Activated naive CD4-positive, alpha-beta T cell treated with anti-CD3 and anti-CD28 coated beads for 36 hours (primary cell): ENCODE measurements at regions not wholly inside any gene's neighbourhood (a gene's known extent, or its start where the extent isn't known, plus 50 kb on each side); places are given as distances from the start of the nearest gene placed in this dataset.
"Not testable (repeated sequence)": the region's sequence is repeated elsewhere in the genome, so short reads cannot be mapped to it uniquely, and the experiment has no call there.

ENCODE experiments used
- CTCF ChIA-PET: fragments of 350-600 bp; sonication (Branson Sonifier 250); formaldehyde crosslinking; loops from one replicate; lab custom pipeline; 2021; ENCODE audit warnings: antibody characterized with exemption; lab: Charles Lee
- DNase-seq: peaks from one replicate; pipeline ENCODE4 v3.0.0-alpha.2; 2020
- H3K27ac Mint-ChIP-seq: one replicate; pipeline ENCODE4 v1.8.0; 2021; ENCODE audit warnings: mild to moderate bottlenecking, mixed read lengths
- H3K27me3 Mint-ChIP-seq: one replicate; pipeline ENCODE4 v1.8.0; 2021; ENCODE audit warnings: low read depth, mixed read lengths
- H3K36me3 Mint-ChIP-seq: one replicate; pipeline ENCODE4 v1.8.0; 2021; ENCODE audit warnings: low read depth, mixed read lengths
- H3K4me1 Mint-ChIP-seq: one replicate; pipeline ENCODE4 v1.8.0; 2021; ENCODE audit warnings: low read depth, mixed read lengths
- H3K4me3 Mint-ChIP-seq: one replicate; pipeline ENCODE4 v1.8.0; 2021; ENCODE audit warnings: mild to moderate bottlenecking, moderate library complexity, mixed read lengths
- H3K9me3 Mint-ChIP-seq: one replicate; pipeline ENCODE4 v1.8.0; 2021; ENCODE audit warnings: mixed read lengths
- intact Hi-C: fragments of 100-400 bp; cut with micrococcal nuclease; formaldehyde crosslinking; loops from one replicate; pipeline ENCODE4 v1.15.1; 2023

- Mint-ChIP-seq H3K4me1 (no peaks in the 10 kb centered on the region), H3K36me3 (no peaks in the 10 kb centered on the region), H3K4me3 (no peak overlapping the region), H3K9me3 (peaks cover 23% of the 10 kb centered on the region), H3K27ac (no peak overlapping the region), H3K27me3 (peaks cover 14% of the 10 kb centered on the region)
- DNase-seq, result no peak
- intact Hi-C loops, result no loop called here
- CTCF ChIA-PET, result no interaction called here
Observed at GRCh38 chr20:1823450-1823844, 71.8 kb upstream of the SIRPA start.

GRCh38 chr20:1822564-1823449 lies 72.4 kb upstream of the SIRPA start:
- H3K4me3 Mint-ChIP-seq, result no peak overlapping the region
- CTCF ChIA-PET, result interaction anchor here (1.3 to 1.5 kb wide), 2 partner anchors 43 to 58 kb away, joined by 3 to 4 read pairs; no protein-coding TSS in a partner anchor

GRCh38 chr20:1820138-1821079 lies 74.8 kb upstream of the SIRPA start:
- H3K4me1 Mint-ChIP-seq, result peaks cover 18% of the 10 kb centered on the region
- peaks cover 23% of the 10 kb centered on the region for H3K9me3 Mint-ChIP-seq
- no peak overlapping the region for H3K27ac Mint-ChIP-seq
- no peaks in the 10 kb centered on the region for H3K36me3 Mint-ChIP-seq
- H3K4me3 Mint-ChIP-seq, result no peak overlapping the region
- peaks cover 24% of the 10 kb centered on the region for H3K27me3 Mint-ChIP-seq
- intact Hi-C loops, result no loop called here
- no peak for DNase-seq
- CTCF ChIA-PET, result interaction anchor here (1.1 kb wide), 1 partner anchor 43 kb away, joined by 3 read pairs; no protein-coding TSS in a partner anchor

More at GRCh38 chr20:1822564-1823449, 72.4 kb upstream of the SIRPA start:
- Mint-ChIP-seq H3K36me3 (no peaks in the 10 kb centered on the region), H3K27me3 (peaks cover 14% of the 10 kb centered on the region), H3K27ac (no peak overlapping the region), H3K9me3 (peaks cover 23% of the 10 kb centered on the region), H3K4me1 (peaks cover 6% of the 10 kb centered on the region)
- intact Hi-C loops, result no loop called here
- no peak for DNase-seq

GRCh38 chr20:1819311-1820137 lies 75.7 kb upstream of the SIRPA start:
- Mint-ChIP-seq H3K27me3 (peaks cover 26% of the 10 kb centered on the region), H3K27ac (no peak overlapping the region), H3K9me3 (peaks cover 20% of the 10 kb centered on the region), H3K36me3 (no peaks in the 10 kb centered on the region), H3K4me1 (peaks cover 18% of the 10 kb centered on the region), H3K4me3 (no peak overlapping the region)
- CTCF ChIA-PET, result no interaction called here
- intact Hi-C loops, result no loop called here
- no peak for DNase-seq

GRCh38 chr20:1818895-1819294 lies 76.3 kb upstream of the SIRPA start:
- intact Hi-C loops, result no loop called here
- H3K4me1 Mint-ChIP-seq, result peaks cover 18% of the 10 kb centered on the region
- peaks cover 13% of the 10 kb centered on the region for H3K9me3 Mint-ChIP-seq
- CTCF ChIA-PET, result no interaction called here
- no peaks in the 10 kb centered on the region for H3K36me3 Mint-ChIP-seq
- no peak overlapping the region for H3K4me3 Mint-ChIP-seq
- no peak for DNase-seq
- peaks cover 30% of the 10 kb centered on the region for H3K27me3 Mint-ChIP-seq
- H3K27ac Mint-ChIP-seq, result no peak overlapping the region

GRCh38 chr20:1818247-1818840 lies 76.9 kb upstream of the SIRPA start:
- Mint-ChIP-seq H3K4me3 (no peak overlapping the region), H3K27ac (no peak overlapping the region), H3K36me3 (no peaks in the 10 kb centered on the region), H3K9me3 (peaks cover 9% of the 10 kb centered on the region), H3K27me3 (peaks cover 34% of the 10 kb centered on the region), H3K4me1 (peaks cover 18% of the 10 kb centered on the region)
- no peak for DNase-seq
- intact Hi-C loops, result no loop called here
- CTCF ChIA-PET, result no interaction called here

GRCh38 chr20:1817577-1818211 lies 77.5 kb upstream of the SIRPA start:
- Mint-ChIP-seq H3K36me3 (no peaks in the 10 kb centered on the region), H3K9me3 (peaks cover 5% of the 10 kb centered on the region), H3K4me3 (no peak overlapping the region), H3K27me3 (peaks cover 34% of the 10 kb centered on the region), H3K4me1 (peaks cover 18% of the 10 kb centered on the region), H3K27ac (no peak overlapping the region)
- DNase-seq, result no peak
- CTCF ChIA-PET, result interaction anchor here (0.6 kb wide), 1 partner anchor 321 kb away, joined by 3 read pairs; no protein-coding TSS in a partner anchor
- intact Hi-C loops, result no loop called here

- H3K27ac Mint-ChIP-seq, result no peak overlapping the region
- intact Hi-C loops, result no loop called here
- peaks cover 34% of the 10 kb centered on the region for H3K27me3 Mint-ChIP-seq
Observed at GRCh38 chr20:1816384-1817381, 78.5 kb upstream of the SIRPA start.

GRCh38 chr20:1815502-1816085 lies 79.6 kb upstream of the SIRPA start:
- no peak overlapping the region for H3K4me3 Mint-ChIP-seq
- no peak overlapping the region for H3K27ac Mint-ChIP-seq
- CTCF ChIA-PET, result no interaction called here
- no peak for DNase-seq
- H3K9me3 Mint-ChIP-seq, result no peaks in the 10 kb centered on the region
- peaks cover 31% of the 10 kb centered on the region for H3K27me3 Mint-ChIP-seq
- no peaks in the 10 kb centered on the region for H3K36me3 Mint-ChIP-seq
- H3K4me1 Mint-ChIP-seq, result peaks cover 26% of the 10 kb centered on the region
- intact Hi-C loops, result no loop called here

More at GRCh38 chr20:1816384-1817381, 78.5 kb upstream of the SIRPA start:
- Mint-ChIP-seq H3K36me3 (no peaks in the 10 kb centered on the region), H3K4me3 (no peak overlapping the region), H3K9me3 (no peaks in the 10 kb centered on the region), H3K4me1 (peaks cover 18% of the 10 kb centered on the region)
- CTCF ChIA-PET, result interaction anchor here (0.6 kb wide), 1 partner anchor 319 kb away, joined by 3 read pairs; no protein-coding TSS in a partner anchor
- peak; percentile 38 for DNase-seq

GRCh38 chr20:1814861-1815260 lies 80.3 kb upstream of the SIRPA start:
- H3K27ac Mint-ChIP-seq, intact Hi-C loops, CTCF ChIA-PET, H3K9me3 Mint-ChIP-seq, H3K36me3 Mint-ChIP-seq, H3K4me3 Mint-ChIP-seq, DNase-seq: not testable (repeated sequence)
- H3K4me1 Mint-ChIP-seq, result peaks cover 34% of the 10 kb centered on the region
- peaks cover 33% of the 10 kb centered on the region for H3K27me3 Mint-ChIP-seq
